IMR-90 (cell line): ENCODE measurements at regions not wholly inside any gene's neighbourhood (a gene's known extent, or its start where the extent isn't known, plus 50 kb on each side); places are given as distances from the start of the nearest gene placed in this dataset.

Experiments used
- ATAC-seq: fragments of 200-7000 bp; cut with Tn5 transposase; 2 replicates; pipeline ENCODE4 v1.9.1; 2020; ENCODE audit warnings: low read depth, mild to moderate bottlenecking, moderate library complexity
- BruUV-seq: library from RNA; stranded (reverse); fragments of 400-500 nt; replicated peaks from 2 replicates; lab custom pipeline; 2021; lab: Mats Ljungman, UMichigan
- CTCF ChIA-PET: fragments of 300-600 bp; formaldehyde crosslinking; extraction: SDS; loops from one replicate; lab custom pipeline; 2021; ENCODE audit warnings: antibody characterized with exemption; lab: Yijun Ruan, JAX
- POLR2A ChIA-PET: fragments of 300-600 bp; sonication (Branson Sonifier 250); formaldehyde crosslinking; loops from one replicate; lab custom pipeline; 2022; ENCODE audit warnings: antibody characterized with exemption; ENCODE audit not compliant: unreplicated experiment; lab: Charles Lee
- DNase-seq: peaks from one replicate; pipeline ENCODE4 v3.0.0; 2013
- H2AFZ ChIP-seq: replicated peaks from 2 replicates; pipeline ENCODE3; 2013; ENCODE audit warnings: low read length, mild to moderate bottlenecking; ENCODE audit not compliant: poor library complexity
- H2AK5ac ChIP-seq: 2 replicates; pipeline ENCODE4 v1.6.1; 2013; ENCODE audit warnings: low read depth, low read length, inconsistent platforms
- H2AK9ac ChIP-seq: replicated peaks from 2 replicates; pipeline ENCODE3; 2013; ENCODE audit warnings: mild to moderate bottlenecking, low read depth, low read length, moderate library complexity; ENCODE audit not compliant: poor library complexity
- H2BK120ac ChIP-seq: 2 replicates; pipeline ENCODE4 v1.6.1; 2013; ENCODE audit warnings: low read depth, low read length, inconsistent platforms
- H2BK15ac ChIP-seq: 3 replicates; pipeline ENCODE4 v1.6.1; 2013; ENCODE audit warnings: low read depth, low read length, inconsistent platforms
- H2BK20ac ChIP-seq: 2 replicates; pipeline ENCODE4 v1.6.1; 2013; ENCODE audit warnings: low read depth, mild to moderate bottlenecking, inconsistent platforms, low read length, moderate library complexity
- H2BK5ac ChIP-seq: 2 replicates; pipeline ENCODE4 v1.6.1; 2013; ENCODE audit warnings: mild to moderate bottlenecking, low read depth, low read length, inconsistent platforms; ENCODE audit not compliant: poor library complexity, severe bottlenecking
- H3K14ac ChIP-seq: replicated peaks from 2 replicates; pipeline ENCODE4 v1.6.1; 2013; ENCODE audit warnings: low read depth, low read length, inconsistent platforms
- H3K18ac ChIP-seq: 2 replicates; pipeline ENCODE4 v1.6.1; 2013; ENCODE audit warnings: low read depth, low read length, control low read depth
- H3K23ac ChIP-seq: 2 replicates; pipeline ENCODE4 v1.6.1; 2013; ENCODE audit warnings: low read depth, low read length, inconsistent platforms
- H3K27ac ChIP-seq: 2 replicates; pipeline ENCODE4 v1.5.1; 2013; ENCODE audit warnings: mild to moderate bottlenecking, control low read depth, low read length; ENCODE audit not compliant: insufficient read depth
- H3K27me3 ChIP-seq: 2 replicates; pipeline ENCODE4 v1.6.1; 2013; ENCODE audit warnings: low read length; ENCODE audit not compliant: control insufficient read depth, insufficient read depth
- H3K36me3 ChIP-seq: 2 replicates; pipeline ENCODE4 v1.6.1; 2013; ENCODE audit warnings: low read length, mixed read lengths; ENCODE audit not compliant: control insufficient read depth, insufficient read depth
- H3K4ac ChIP-seq: 2 replicates; pipeline ENCODE4 v1.6.1; 2013; ENCODE audit warnings: low read depth, low read length, inconsistent platforms
- H3K4me1 ChIP-seq: 2 replicates; pipeline ENCODE4 v1.6.1; 2013; ENCODE audit warnings: low read length, mixed read lengths; ENCODE audit not compliant: control insufficient read depth, insufficient read depth
- H3K4me2 ChIP-seq: 2 replicates; pipeline ENCODE4 v1.6.1; 2013; ENCODE audit warnings: low read depth, mild to moderate bottlenecking, control low read depth, low read length, moderate library complexity
- H3K4me3 ChIP-seq: 2 replicates; pipeline ENCODE4 v1.5.1; 2013; ENCODE audit warnings: low read depth, mild to moderate bottlenecking, control low read depth, low read length, moderate library complexity; ENCODE audit not compliant: insufficient read depth
- H3K56ac ChIP-seq: 2 replicates; pipeline ENCODE4 v1.6.1; 2013; ENCODE audit warnings: low read length, inconsistent platforms; ENCODE audit not compliant: insufficient read depth; ENCODE audit errors: extremely low read depth
- H3K79me1 ChIP-seq, 2 experiments: 2 replicates each; pipeline ENCODE4 v1.6.1; 2013; ENCODE audit warnings: low read length in 2 of 2, inconsistent platforms in 1 of 2, low read depth in 1 of 2
- H3K9ac ChIP-seq: 2 replicates; pipeline ENCODE4 v1.6.1; 2013; ENCODE audit warnings: low read depth, low read length, control low read depth
- H3K9me1 ChIP-seq: 2 replicates; pipeline ENCODE4 v1.6.1; 2013; ENCODE audit warnings: low read length, inconsistent platforms; ENCODE audit not compliant: insufficient read depth
- H3K9me3 ChIP-seq: 2 replicates; pipeline ENCODE4 v1.6.1; 2013; ENCODE audit warnings: low read length; ENCODE audit not compliant: control insufficient read depth, insufficient read depth
- H4K20me1 ChIP-seq: 2 replicates; pipeline ENCODE4 v1.6.1; 2013; ENCODE audit warnings: low read length, inconsistent platforms; ENCODE audit not compliant: insufficient read depth
- H4K5ac ChIP-seq: 2 replicates; pipeline ENCODE4 v1.6.1; 2013; ENCODE audit warnings: mild to moderate bottlenecking, low read depth, low read length, control low read depth
- H4K8ac ChIP-seq, 2 experiments: 2 replicates each; pipeline ENCODE4 v1.6.1; 2013; ENCODE audit warnings: low read depth in 2 of 2, low read length in 2 of 2, control low read depth in 1 of 2, inconsistent platforms in 1 of 2
- H4K91ac ChIP-seq: 2 replicates; pipeline ENCODE4 v1.6.1; 2013; ENCODE audit warnings: low read depth, low read length, inconsistent platforms; ENCODE audit not compliant: insufficient read depth
- BHLHE40 ChIP-seq: fragments of 150-350 bp; IDR thresholded peaks from 2 replicates; pipeline ENCODE4 v1.6.1; 2016; ENCODE audit warnings: mild to moderate bottlenecking, low read depth, low read length
- CEBPB ChIP-seq: IDR thresholded peaks from 2 replicates; pipeline ENCODE4 v1.6.1; 2012; ENCODE audit warnings: low read depth, low read length, improper control_type of control experiment
- CHD1 ChIP-seq: IDR thresholded peaks from 2 replicates; pipeline ENCODE4 v1.6.1; 2012; ENCODE audit warnings: low read depth, low read length, improper control_type of control experiment
- FOS ChIP-seq: fragments of 150-350 bp; IDR thresholded peaks from 2 replicates; pipeline ENCODE4 v1.6.1; 2016; ENCODE audit warnings: low read depth, low read length
- MAFK ChIP-seq: IDR thresholded peaks from 2 replicates; pipeline ENCODE4 v1.6.1; 2012; ENCODE audit warnings: low read depth, low read length, improper control_type of control experiment
- MAZ ChIP-seq: IDR thresholded peaks from 2 replicates; pipeline ENCODE4 v1.6.1; 2012; ENCODE audit warnings: low read depth, mild to moderate bottlenecking, low read length, improper control_type of control experiment, moderate library complexity, borderline replicate concordance
- MXI1 ChIP-seq: IDR thresholded peaks from 2 replicates; pipeline ENCODE4 v1.6.1; 2012; ENCODE audit warnings: low read depth, mild to moderate bottlenecking, low read length, moderate library complexity, borderline replicate concordance
- NFE2L2 ChIP-seq: fragments of 150-350 bp; IDR thresholded peaks from 2 replicates; pipeline ENCODE4 v1.6.1; 2016; ENCODE audit warnings: low read depth, mild to moderate bottlenecking, low read length
- POLR2A ChIP-seq: IDR thresholded peaks from 2 replicates; pipeline ENCODE4 v1.6.1; 2012; ENCODE audit warnings: mild to moderate bottlenecking, low read depth, low read length
- RAD21 ChIP-seq: IDR thresholded peaks from 2 replicates; pipeline ENCODE4 v1.6.1; 2012; ENCODE audit warnings: low read length, improper control_type of control experiment
- RCOR1 ChIP-seq: IDR thresholded peaks from 2 replicates; pipeline ENCODE4 v1.6.1; 2012; ENCODE audit warnings: mild to moderate bottlenecking, low read length, improper control_type of control experiment; ENCODE audit not compliant: insufficient replicate concordance
- RFX5 ChIP-seq: IDR thresholded peaks from 2 replicates; pipeline ENCODE4 v1.8.0; 2012; ENCODE audit warnings: low read depth, mild to moderate bottlenecking, low read length, moderate library complexity
- SMC3 ChIP-seq: fragments of 150-350 bp; IDR thresholded peaks from 2 replicates; pipeline ENCODE4 v1.6.1; 2016; ENCODE audit warnings: low read depth, mild to moderate bottlenecking, antibody characterized with exemption, low read length, moderate library complexity
- WGBS, 2 experiments: methylation state at CpG; one replicate each; pipeline versions ENCODE4 v1.1.5 to v1.1.7; 2013; ENCODE audit warnings: missing lambda C conversion rate in 2 of 2; ENCODE audit not compliant: insufficient read length in 1 of 2; ENCODE audit errors: extremely low coverage in 2 of 2; 5-methylcytosine and 5-hydroxymethylcytosine counted together
- dilution Hi-C: fragments of 300-500 bp; cut with HindIII; formaldehyde crosslinking; loops from one replicate; pipeline ENCODE4 v1.14.3; 2018; ENCODE audit warnings: low sequenced_read_pairs; ENCODE audit not compliant: unreplicated experiment
- in situ Hi-C: fragments of 300-500 bp; cut with MboI; formaldehyde crosslinking; loops from 3 replicates; pipeline ENCODE4 v1.14.3; 2019; ENCODE audit warnings: low sequenced_read_pairs, inconsistent platforms, mixed read lengths
- intact Hi-C: fragments of 100-400 bp; cut with micrococcal nuclease; formaldehyde crosslinking; loops from 2 replicates; pipeline ENCODE4 v1.10.0; 2022
- TF ChIP-seq, protein P1 (sequence below): conservative IDR thresholded peaks from 2 replicates; pipeline ENCODE4 v1.5.1; 2012; ENCODE audit warnings: mild to moderate bottlenecking, low read depth, low read length, improper control_type of control experiment
- TF ChIP-seq, protein P2 (sequence below): fragments of 150-350 bp; IDR thresholded peaks from 2 replicates; pipeline ENCODE4 v1.6.1; 2016; ENCODE audit warnings: low read depth, mild to moderate bottlenecking, low read length, moderate library complexity, borderline replicate concordance

DNA sequence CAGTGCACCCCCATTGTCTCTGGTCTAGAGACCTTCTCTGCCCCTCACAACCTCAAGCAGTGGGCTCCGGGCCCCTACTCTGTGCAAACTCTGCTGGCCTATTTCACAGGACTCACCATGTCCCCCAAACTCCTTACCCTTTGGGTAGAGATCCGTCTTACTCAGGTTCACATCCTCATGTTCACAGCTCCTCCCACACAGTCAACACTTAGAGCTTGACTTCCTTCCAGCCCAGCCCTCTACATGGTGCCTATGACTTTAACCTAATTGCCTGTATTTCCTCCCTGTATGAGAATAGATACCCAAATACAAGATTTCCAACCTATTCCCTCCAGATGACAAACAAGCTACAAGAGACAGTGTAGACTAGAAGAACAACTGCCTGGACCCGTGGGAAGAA lies 528.6 kb upstream of the JARID2 start:
- in situ Hi-C loops (no loop called here), dilution Hi-C loops (no loop called here), intact Hi-C loops (no loop called here)
- Histone ChIP-seq H2BK120ac (no peak overlapping the region), H3K23ac (no peak overlapping the region), H3K14ac (no peak overlapping the region), H2BK20ac (no peak overlapping the region), H2AFZ (no peak overlapping the region), H4K8ac (no peak overlapping the region), H3K27me3 (no peaks in the 10 kb centered on the region), H3K18ac (no peak overlapping the region), H4K91ac (no peak overlapping the region), H4K20me1 (no peaks in the 10 kb centered on the region), H3K9ac (no peak overlapping the region), H3K4me1 (peaks cover 10% of the 10 kb centered on the region), H3K4ac (no peak overlapping the region), H3K79me1 (no peaks in the 10 kb centered on the region), H4K5ac (no peak overlapping the region), H3K4me2 (no peak overlapping the region), H3K9me1 (peaks cover 10% of the 10 kb centered on the region; the same call in 1 of the 2 replicates), H3K56ac (no peak overlapping the region), H2BK5ac (no peak overlapping the region), H2AK9ac (no peak overlapping the region), H3K4me3 (no peak overlapping the region), H3K36me3 (no peaks in the 10 kb centered on the region), H3K27ac (no peak overlapping the region), H2BK15ac (no peak overlapping the region), H2AK5ac (0 out of 2 replicates have a peak overlapping the region, but pooled peaks have one; percentile 6), H3K9me3 (no peaks in the 10 kb centered on the region)
- ChIA-PET POLR2A (no interaction called here), CTCF (interaction anchor here (0.6 kb wide), 1 partner anchor 1467 kb away, joined by 3 read pairs; no protein-coding TSS in a partner anchor)
- 100% methylated on average over 1 of the region's 3 CpGs; no CpG with 5 or more reads in 1 of the 2 experiments for WGBS, 2 experiments
- DNase-seq (no peak), ATAC-seq (no peak)
- no TSS peak for BruUV-seq
- no peak for TF ChIP-seq BHLHE40
- no peak for TF ChIP-seq MXI1
- TF ChIP-seq RFX5: no peak
- no peak for TF ChIP-seq RAD21
- TF ChIP-seq POLR2A: no peak
- TF ChIP-seq FOS: no peak
- TF ChIP-seq SMC3: no peak
- TF ChIP-seq, protein P1, sequence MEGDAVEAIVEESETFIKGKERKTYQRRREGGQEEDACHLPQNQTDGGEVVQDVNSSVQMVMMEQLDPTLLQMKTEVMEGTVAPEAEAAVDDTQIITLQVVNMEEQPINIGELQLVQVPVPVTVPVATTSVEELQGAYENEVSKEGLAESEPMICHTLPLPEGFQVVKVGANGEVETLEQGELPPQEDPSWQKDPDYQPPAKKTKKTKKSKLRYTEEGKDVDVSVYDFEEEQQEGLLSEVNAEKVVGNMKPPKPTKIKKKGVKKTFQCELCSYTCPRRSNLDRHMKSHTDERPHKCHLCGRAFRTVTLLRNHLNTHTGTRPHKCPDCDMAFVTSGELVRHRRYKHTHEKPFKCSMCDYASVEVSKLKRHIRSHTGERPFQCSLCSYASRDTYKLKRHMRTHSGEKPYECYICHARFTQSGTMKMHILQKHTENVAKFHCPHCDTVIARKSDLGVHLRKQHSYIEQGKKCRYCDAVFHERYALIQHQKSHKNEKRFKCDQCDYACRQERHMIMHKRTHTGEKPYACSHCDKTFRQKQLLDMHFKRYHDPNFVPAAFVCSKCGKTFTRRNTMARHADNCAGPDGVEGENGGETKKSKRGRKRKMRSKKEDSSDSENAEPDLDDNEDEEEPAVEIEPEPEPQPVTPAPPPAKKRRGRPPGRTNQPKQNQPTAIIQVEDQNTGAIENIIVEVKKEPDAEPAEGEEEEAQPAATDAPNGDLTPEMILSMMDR: no peak
- TF ChIP-seq, protein P2, sequence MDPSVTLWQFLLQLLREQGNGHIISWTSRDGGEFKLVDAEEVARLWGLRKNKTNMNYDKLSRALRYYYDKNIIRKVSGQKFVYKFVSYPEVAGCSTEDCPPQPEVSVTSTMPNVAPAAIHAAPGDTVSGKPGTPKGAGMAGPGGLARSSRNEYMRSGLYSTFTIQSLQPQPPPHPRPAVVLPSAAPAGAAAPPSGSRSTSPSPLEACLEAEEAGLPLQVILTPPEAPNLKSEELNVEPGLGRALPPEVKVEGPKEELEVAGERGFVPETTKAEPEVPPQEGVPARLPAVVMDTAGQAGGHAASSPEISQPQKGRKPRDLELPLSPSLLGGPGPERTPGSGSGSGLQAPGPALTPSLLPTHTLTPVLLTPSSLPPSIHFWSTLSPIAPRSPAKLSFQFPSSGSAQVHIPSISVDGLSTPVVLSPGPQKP: no peak
- TF ChIP-seq CEBPB: no peak
- TF ChIP-seq MAZ: no peak
- no peak for TF ChIP-seq RCOR1
- no peak for TF ChIP-seq NFE2L2
- TF ChIP-seq MAFK: no peak
- no peak for TF ChIP-seq CHD1
